A673 (cell line): ENCODE measurements at regions not wholly inside any gene's neighbourhood (a gene's known extent, or its start where the extent isn't known, plus 50 kb on each side); places are given as distances from the start of the nearest gene placed in this dataset.

Experiments used
- BruUV-seq: library from RNA; stranded (reverse); fragments of 400-500 nt; replicated peaks from 2 replicates; lab custom pipeline; 2021; lab: Mats Ljungman, UMichigan
- CTCF ChIA-PET: fragments of 300-600 bp; sonication (Branson Sonifier 250); formaldehyde crosslinking; loops from one replicate; lab custom pipeline; 2022; ENCODE audit warnings: antibody characterized with exemption; lab: Charles Lee
- POLR2A ChIA-PET: fragments of 300-600 bp; sonication (Branson Sonifier 250); formaldehyde crosslinking; loops from one replicate; lab custom pipeline; 2022; ENCODE audit warnings: antibody characterized with exemption; ENCODE audit not compliant: low non-redundant PET; lab: Charles Lee
- DNase-seq: peaks from one replicate; pipeline ENCODE4 v3.0.0-alpha.2; 2015; ENCODE audit warnings: low spot score
- H3K27ac ChIP-seq: fragments of 200-600 bp; sonication (generic); 2 replicates; pipeline ENCODE4 v1.5.1; 2016; ENCODE audit warnings: mixed run types, low read depth, mild to moderate bottlenecking, mixed read lengths, antibody characterized with exemption, low read length; ENCODE audit not compliant: poor library complexity, severe bottlenecking
- H3K27me3 ChIP-seq: fragments of 200-600 bp; sonication (generic); replicated peaks from 2 replicates; pipeline ENCODE4 v1.6.1; 2017; ENCODE audit warnings: mixed run types, low read depth, mild to moderate bottlenecking, mixed read lengths, antibody characterized with exemption, low read length; ENCODE audit not compliant: insufficient read depth, poor library complexity
- H3K36me3 ChIP-seq: fragments of 200-600 bp; sonication (generic); 2 replicates; pipeline ENCODE4 v1.6.1; 2016; ENCODE audit warnings: mixed run types, mild to moderate bottlenecking, mixed read lengths, antibody characterized with exemption, low read length; ENCODE audit not compliant: insufficient read depth, poor library complexity, severe bottlenecking
- H3K4me1 ChIP-seq: fragments of 200-600 bp; sonication (generic); 2 replicates; pipeline ENCODE4 v1.6.1; 2017; ENCODE audit warnings: mixed run types, mild to moderate bottlenecking, mixed read lengths, antibody characterized with exemption, low read length; ENCODE audit not compliant: insufficient read depth, poor library complexity, severe bottlenecking
- H3K4me3 ChIP-seq: fragments of 200-600 bp; sonication (generic); 2 replicates; pipeline ENCODE4 v1.5.1; 2016; ENCODE audit warnings: low read depth, mixed run types, mild to moderate bottlenecking, mixed read lengths, low read length; ENCODE audit not compliant: poor library complexity, severe bottlenecking
- H3K9me3 ChIP-seq: fragments of 200-600 bp; sonication (generic); 2 replicates; pipeline ENCODE4 v1.6.1; 2016; ENCODE audit warnings: mixed run types, low read depth, mild to moderate bottlenecking, mixed read lengths, antibody characterized with exemption, low read length; ENCODE audit not compliant: poor library complexity, severe bottlenecking
- EZH2 ChIP-seq: fragments of 200-600 bp; sonication (generic); IDR thresholded peaks from 2 replicates; pipeline ENCODE4 v1.6.1; 2017; ENCODE audit warnings: borderline replicate concordance, low read depth, mild to moderate bottlenecking, mixed read lengths, antibody characterized with exemption, low read length; ENCODE audit not compliant: poor library complexity, severe bottlenecking
- intact Hi-C: fragments of 100-400 bp; cut with micrococcal nuclease; formaldehyde crosslinking; loops from one replicate; pipeline ENCODE4 v1.10.0; 2022; ENCODE audit not compliant: unreplicated experiment
- TF ChIP-seq, protein P1 (sequence below): fragments of 300-800, 200-600 bp; sonication (generic); conservative IDR thresholded peaks from 2 replicates; pipeline ENCODE4 v1.5.1; 2017; ENCODE audit warnings: low read depth, mild to moderate bottlenecking, antibody characterized with exemption, low read length, moderate library complexity, mixed read lengths

GRCh38 chr2:49237867-49238603 lies 83.7 kb upstream of the FSHR start:
- Histone ChIP-seq H3K4me3 (no peak overlapping the region), H3K9me3 (no peaks in the 10 kb centered on the region), H3K27ac (no peak overlapping the region), H3K27me3 (no peaks in the 10 kb centered on the region), H3K4me1 (no peaks in the 10 kb centered on the region), H3K36me3 (no peaks in the 10 kb centered on the region)
- CTCF ChIA-PET, result no interaction called here
- POLR2A ChIA-PET, result no interaction called here
- TF ChIP-seq EZH2, result no peak
- TF ChIP-seq, protein P1, sequence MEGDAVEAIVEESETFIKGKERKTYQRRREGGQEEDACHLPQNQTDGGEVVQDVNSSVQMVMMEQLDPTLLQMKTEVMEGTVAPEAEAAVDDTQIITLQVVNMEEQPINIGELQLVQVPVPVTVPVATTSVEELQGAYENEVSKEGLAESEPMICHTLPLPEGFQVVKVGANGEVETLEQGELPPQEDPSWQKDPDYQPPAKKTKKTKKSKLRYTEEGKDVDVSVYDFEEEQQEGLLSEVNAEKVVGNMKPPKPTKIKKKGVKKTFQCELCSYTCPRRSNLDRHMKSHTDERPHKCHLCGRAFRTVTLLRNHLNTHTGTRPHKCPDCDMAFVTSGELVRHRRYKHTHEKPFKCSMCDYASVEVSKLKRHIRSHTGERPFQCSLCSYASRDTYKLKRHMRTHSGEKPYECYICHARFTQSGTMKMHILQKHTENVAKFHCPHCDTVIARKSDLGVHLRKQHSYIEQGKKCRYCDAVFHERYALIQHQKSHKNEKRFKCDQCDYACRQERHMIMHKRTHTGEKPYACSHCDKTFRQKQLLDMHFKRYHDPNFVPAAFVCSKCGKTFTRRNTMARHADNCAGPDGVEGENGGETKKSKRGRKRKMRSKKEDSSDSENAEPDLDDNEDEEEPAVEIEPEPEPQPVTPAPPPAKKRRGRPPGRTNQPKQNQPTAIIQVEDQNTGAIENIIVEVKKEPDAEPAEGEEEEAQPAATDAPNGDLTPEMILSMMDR, result no peak
- DNase-seq, result no peak
- BruUV-seq, result no TSS peak
- intact Hi-C loops, result no loop called here

DNA sequence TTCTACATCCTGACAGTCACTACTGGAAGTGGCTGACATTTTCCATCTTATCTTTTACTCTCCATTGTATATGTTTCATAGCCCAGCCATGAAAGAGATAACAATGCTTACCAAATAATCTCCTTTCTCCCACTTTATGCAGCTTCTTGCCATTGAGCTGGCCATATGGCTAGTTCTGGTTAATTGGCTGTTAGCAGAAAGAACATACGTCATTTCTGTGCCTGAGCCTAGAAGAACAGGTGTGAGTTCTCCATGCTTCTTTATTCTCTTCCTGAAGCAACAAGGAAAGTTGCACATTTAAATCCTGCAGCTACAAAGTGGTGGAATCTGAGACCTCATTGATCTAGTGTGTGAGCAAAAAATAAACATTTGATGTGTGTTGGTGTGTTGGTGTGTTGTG lies 82.0 kb upstream of the FSHR start:
- H3K9me3 ChIP-seq, result no peaks in the 10 kb centered on the region
- POLR2A ChIA-PET, result no interaction called here
- DNase-seq, result no peak
- no peaks in the 10 kb centered on the region for H3K4me1 ChIP-seq
- TF ChIP-seq, protein P1, result no peak
- no peak for TF ChIP-seq EZH2
- H3K36me3 ChIP-seq, result no peaks in the 10 kb centered on the region
- intact Hi-C loops, result no loop called here
- no peak overlapping the region for H3K4me3 ChIP-seq
- H3K27ac ChIP-seq, result no peak overlapping the region
- CTCF ChIA-PET, result no interaction called here
- H3K27me3 ChIP-seq, result no peaks in the 10 kb centered on the region
- BruUV-seq, result no TSS peak

GRCh38 chr2:49226360-49226759 lies 72.0 kb upstream of the FSHR start:
- TF ChIP-seq, protein P1, result no peak
- TF ChIP-seq EZH2, result no peak

More at GRCh38 chr2:49226360-49226759, 72.0 kb upstream of the FSHR start:
- H3K4me1 ChIP-seq, result no peaks in the 10 kb centered on the region
- CTCF ChIA-PET, result no interaction called here
- BruUV-seq, result no TSS peak
- H3K9me3 ChIP-seq, result no peaks in the 10 kb centered on the region
- POLR2A ChIA-PET, result no interaction called here
- H3K27me3 ChIP-seq, result no peaks in the 10 kb centered on the region
- no peak overlapping the region for H3K4me3 ChIP-seq
- H3K36me3 ChIP-seq, result no peaks in the 10 kb centered on the region
- H3K27ac ChIP-seq, result no peak overlapping the region
- no peak for DNase-seq
- intact Hi-C loops, result no loop called here
